ENCODE measurements at regions not wholly inside any gene's neighbourhood (a gene's known extent, or its start where the extent isn't known, plus 50 kb on each side); places are given as distances from the start of the nearest gene placed in this dataset.

DNA sequence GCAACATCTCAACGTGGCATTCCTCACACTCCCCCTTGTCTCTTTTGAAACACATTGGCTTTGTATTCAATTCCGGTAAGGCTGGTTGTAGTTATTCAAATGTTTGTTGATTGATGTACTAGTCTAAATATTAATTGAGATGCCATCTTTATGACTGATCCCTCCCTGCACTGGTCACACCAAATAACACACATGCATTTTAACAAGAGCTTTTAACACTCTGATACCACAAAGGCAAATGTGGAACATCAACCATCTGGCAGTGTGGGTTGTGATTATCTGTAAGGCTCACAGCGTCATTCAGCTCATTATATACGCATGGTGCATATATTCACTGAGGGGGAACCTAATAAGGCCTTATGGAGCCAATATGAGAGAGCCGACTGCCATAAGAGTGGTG lies 305.0 kb downstream of the TENT4A start:
- TF ChIP-seq EZH2 (IDR thresholded peaks at IDR 0.05) (no peak), POLR2AphosphoS5 (IDR thresholded peaks at IDR 0.05; ENCODE audit: borderline replicate concordance, low read depth, low read length) (no peak), FOXP2 (optimal IDR thresholded peaks at IDR 0.05; ENCODE audit: control extremely low read depth, extremely low read length, insufficient read depth) (no peak)
